ACHN (cell line): ENCODE measurements at regions not wholly inside any gene's neighbourhood (a gene's known extent, or its start where the extent isn't known, plus 50 kb on each side); places are given as distances from the start of the nearest gene placed in this dataset.
"Not testable (repeated sequence)": the region's sequence is repeated elsewhere in the genome, so short reads cannot be mapped to it uniquely, and the experiment has no call there.

ENCODE experiments used
- DNase-seq: peaks from one replicate; pipeline ENCODE4 v3.0.0-alpha.2; 2015
- in situ Hi-C: cut with HindIII; loops from 2 replicates; pipeline ENCODE4 v1.10.0; 2017; ENCODE audit warnings: low sequenced_read_pairs, low pct_ligation_motif_present, low pct_unique_long_range_greater_than_20kb

DNA sequence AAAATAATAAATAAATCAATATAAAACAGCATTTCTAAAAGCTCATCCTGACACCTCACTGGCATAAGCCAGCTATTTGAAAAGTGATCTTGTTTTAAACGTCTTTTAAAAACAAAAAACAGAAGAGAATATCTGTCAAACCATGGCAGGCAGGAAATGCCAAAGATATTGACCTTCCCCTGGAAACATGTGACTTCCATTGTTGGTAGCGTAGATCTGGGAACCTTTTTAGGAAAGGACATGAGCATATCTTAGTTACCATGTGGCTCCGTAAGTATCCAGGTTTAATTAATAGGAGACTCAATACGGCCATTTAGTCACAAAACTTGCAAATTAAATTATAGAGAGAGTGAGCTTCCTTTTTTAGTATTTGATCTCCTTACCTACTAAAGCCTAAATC is 83.0 kb upstream of the KLHL4 start:
- in situ Hi-C loops, result no loop called here
- no peak for DNase-seq

DNA sequence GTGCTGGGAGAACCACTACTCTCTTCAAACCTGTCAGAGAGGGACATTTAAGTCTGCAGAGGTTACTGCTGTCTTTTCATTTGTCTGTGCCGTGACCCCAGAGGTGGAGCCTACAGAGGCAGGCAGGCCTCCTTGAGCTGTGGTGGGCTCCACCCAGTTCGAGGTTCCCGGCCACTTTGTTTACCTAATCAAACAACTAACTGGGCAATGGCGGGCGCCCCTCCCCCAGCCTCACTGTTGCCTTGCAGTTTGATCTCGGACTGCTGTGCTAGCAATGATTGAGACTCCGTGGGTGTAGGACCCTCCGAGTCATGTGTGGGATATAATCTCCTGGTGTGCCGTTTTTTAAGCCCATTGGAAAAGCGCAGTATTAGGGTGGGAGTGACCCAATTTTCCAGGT is 69.0 kb upstream of the KLHL4 start:
- DNase-seq, in situ Hi-C loops: not testable (repeated sequence)

DNA sequence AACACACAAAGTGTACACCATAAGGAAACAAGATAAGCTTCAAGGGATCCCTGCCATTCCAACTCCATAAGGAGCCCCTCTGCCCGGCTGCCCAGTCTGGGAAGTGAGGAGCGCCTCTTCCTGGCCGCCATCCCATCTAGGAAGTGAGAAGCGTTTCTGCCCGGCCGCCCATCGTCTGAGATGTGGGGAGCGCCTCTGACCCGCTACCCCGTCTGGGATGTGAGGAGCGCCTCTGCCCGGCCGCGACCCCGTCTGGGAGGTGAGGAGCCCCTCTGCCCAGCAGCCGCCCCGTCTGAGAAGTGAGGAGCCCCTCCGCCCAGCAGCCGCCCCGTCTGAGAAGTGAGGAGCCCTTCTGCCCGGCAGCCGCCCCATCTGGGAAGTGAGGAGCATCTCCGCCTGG is 51.8 kb upstream of the KLHL4 start:
- in situ Hi-C loops, DNase-seq: not testable (repeated sequence)
